ENCODE measurements at regions not wholly inside any gene's neighbourhood (a gene's known extent, or its start where the extent isn't known, plus 50 kb on each side); places are given as distances from the start of the nearest gene placed in this dataset.
"Not testable (repeated sequence)": the region's sequence is repeated elsewhere in the genome, so short reads cannot be mapped to it uniquely, and the experiment has no call there.

- TF ChIP-seq CTCF, POLR2A, POLR2AphosphoS5 (IDR thresholded peaks at IDR 0.05): not testable (repeated sequence)
Observed at GRCh38 chr7:35924668-35925067, 123.8 kb downstream of the SEPTIN7 start.
